ENCODE measurements at regions not wholly inside any gene's neighbourhood (a gene's known extent, or its start where the extent isn't known, plus 50 kb on each side); places are given as distances from the start of the nearest gene placed in this dataset.

DNA sequence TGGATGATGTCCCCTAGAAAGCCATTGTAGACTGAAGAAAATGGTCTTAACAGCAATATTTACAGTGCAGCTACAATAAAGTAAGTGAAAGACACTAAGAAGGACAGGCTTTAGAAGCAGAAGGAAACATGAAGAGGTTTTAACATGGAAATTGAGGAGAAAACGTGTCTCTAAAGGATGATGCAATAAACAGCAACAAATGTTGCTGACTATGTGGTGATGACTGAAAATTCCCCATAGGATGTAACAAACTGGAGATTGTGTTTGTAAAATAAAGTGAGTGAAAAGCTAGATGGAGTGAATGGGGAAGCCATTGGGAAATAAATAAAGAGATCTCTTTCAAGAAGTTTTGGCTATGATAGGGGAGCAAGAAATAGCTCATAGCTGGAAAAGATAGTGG, 186.7 kb upstream of the IPO5 start (continued):
- TF ChIP-seq STAT5B (CRISPR knock-in tag; IDR thresholded peaks at IDR 0.05), result no peak
- TF ChIP-seq, protein P1, sequence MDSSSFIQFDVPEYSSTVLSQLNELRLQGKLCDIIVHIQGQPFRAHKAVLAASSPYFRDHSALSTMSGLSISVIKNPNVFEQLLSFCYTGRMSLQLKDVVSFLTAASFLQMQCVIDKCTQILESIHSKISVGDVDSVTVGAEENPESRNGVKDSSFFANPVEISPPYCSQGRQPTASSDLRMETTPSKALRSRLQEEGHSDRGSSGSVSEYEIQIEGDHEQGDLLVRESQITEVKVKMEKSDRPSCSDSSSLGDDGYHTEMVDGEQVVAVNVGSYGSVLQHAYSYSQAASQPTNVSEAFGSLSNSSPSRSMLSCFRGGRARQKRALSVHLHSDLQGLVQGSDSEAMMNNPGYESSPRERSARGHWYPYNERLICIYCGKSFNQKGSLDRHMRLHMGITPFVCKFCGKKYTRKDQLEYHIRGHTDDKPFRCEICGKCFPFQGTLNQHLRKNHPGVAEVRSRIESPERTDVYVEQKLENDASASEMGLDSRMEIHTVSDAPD (CRISPR knock-in tag; IDR thresholded peaks at IDR 0.05), result no peak
- TF ChIP-seq ZNF143 (CRISPR knock-in tag; IDR thresholded peaks at IDR 0.05), result no peak
- TF ChIP-seq EP400 (IDR thresholded peaks at IDR 0.05), result peak; percentile 43; the same call in 1 of the 2 replicates
- TF ChIP-seq BMI1 (IDR thresholded peaks at IDR 0.05; ENCODE audit: low read length), result no peak
- TF ChIP-seq ATF3 (IDR thresholded peaks at IDR 0.05), result peak; percentile 88
- TF ChIP-seq ATF3 (CRISPR knock-in tag; conservative IDR thresholded peaks at IDR 0.05), result no peak
- TF ChIP-seq JUNB (CRISPR knock-in tag; conservative IDR thresholded peaks at IDR 0.05), result no peak
- no peak for TF ChIP-seq SMAD2 (IDR thresholded peaks at IDR 0.05; ENCODE audit: low read depth, low read length)
- TF ChIP-seq, protein P2, sequence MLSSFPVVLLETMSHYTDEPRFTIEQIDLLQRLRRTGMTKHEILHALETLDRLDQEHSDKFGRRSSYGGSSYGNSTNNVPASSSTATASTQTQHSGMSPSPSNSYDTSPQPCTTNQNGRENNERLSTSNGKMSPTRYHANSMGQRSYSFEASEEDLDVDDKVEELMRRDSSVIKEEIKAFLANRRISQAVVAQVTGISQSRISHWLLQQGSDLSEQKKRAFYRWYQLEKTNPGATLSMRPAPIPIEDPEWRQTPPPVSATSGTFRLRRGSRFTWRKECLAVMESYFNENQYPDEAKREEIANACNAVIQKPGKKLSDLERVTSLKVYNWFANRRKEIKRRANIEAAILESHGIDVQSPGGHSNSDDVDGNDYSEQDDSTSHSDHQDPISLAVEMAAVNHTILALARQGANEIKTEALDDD (IDR thresholded peaks at IDR 0.05), result no peak
- TF ChIP-seq ZNF75A (CRISPR knock-in tag; IDR thresholded peaks at IDR 0.05), result no peak
- TF ChIP-seq THRAP3 (IDR thresholded peaks at IDR 0.05; ENCODE audit: borderline replicate concordance), result no peak
- TF ChIP-seq ARID2 (IDR thresholded peaks at IDR 0.05), result no peak
- no peak for TF ChIP-seq ZNF707 (CRISPR knock-in tag; conservative IDR thresholded peaks at IDR 0.05)
- no peak for TF ChIP-seq ZC3H8 (IDR thresholded peaks at IDR 0.05)
- no peak for TF ChIP-seq RHOXF2B (CRISPR knock-in tag; conservative IDR thresholded peaks at IDR 0.05)
- no peak for TF ChIP-seq NFATC3 (IDR thresholded peaks at IDR 0.05)
- TF ChIP-seq, protein P3, sequence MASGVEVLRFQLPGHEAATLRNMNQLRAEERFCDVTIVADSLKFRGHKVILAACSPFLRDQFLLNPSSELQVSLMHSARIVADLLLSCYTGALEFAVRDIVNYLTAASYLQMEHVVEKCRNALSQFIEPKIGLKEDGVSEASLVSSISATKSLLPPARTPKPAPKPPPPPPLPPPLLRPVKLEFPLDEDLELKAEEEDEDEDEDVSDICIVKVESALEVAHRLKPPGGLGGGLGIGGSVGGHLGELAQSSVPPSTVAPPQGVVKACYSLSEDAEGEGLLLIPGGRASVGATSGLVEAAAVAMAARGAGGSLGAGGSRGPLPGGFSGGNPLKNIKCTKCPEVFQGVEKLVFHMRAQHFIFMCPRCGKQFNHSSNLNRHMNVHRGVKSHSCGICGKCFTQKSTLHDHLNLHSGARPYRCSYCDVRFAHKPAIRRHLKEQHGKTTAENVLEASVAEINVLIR (CRISPR knock-in tag; IDR thresholded peaks at IDR 0.05), result no peak
- no peak for TF ChIP-seq XRCC3 (IDR thresholded peaks at IDR 0.05)
- no peak for TF ChIP-seq SP1 (CRISPR knock-in tag; IDR thresholded peaks at IDR 0.05)
- peak; percentile 44; the same call in 1 of the 2 replicates for TF ChIP-seq JUND (IDR thresholded peaks at IDR 0.05; ENCODE audit: borderline replicate concordance, low read depth, low read length)
- no peak for TF ChIP-seq JUND (tag; IDR thresholded peaks at IDR 0.05; ENCODE audit: borderline replicate concordance, low read depth, low read length)
- no peak for TF ChIP-seq ZZZ3 (IDR thresholded peaks at IDR 0.05)
- no peak for TF ChIP-seq ZNF124 (CRISPR knock-in tag; IDR thresholded peaks at IDR 0.05)
- no peak for TF ChIP-seq HDGF (IDR thresholded peaks at IDR 0.05)
- TF ChIP-seq SMARCE1 (IDR thresholded peaks at IDR 0.05), result no peak
- no peak for TF ChIP-seq ZNF239 (CRISPR knock-in tag; IDR thresholded peaks at IDR 0.05)
- no peak for TF ChIP-seq FOXP1 (CRISPR knock-in tag; IDR thresholded peaks at IDR 0.05)

Data from K562 (cell line).